ENCODE measurements at regions not wholly inside any gene's neighbourhood (a gene's known extent, or its start where the extent isn't known, plus 50 kb on each side); places are given as distances from the start of the nearest gene placed in this dataset.

GRCh38 chr14:96637521-96637920 lies 135.3 kb downstream of the PAPOLA start:
- no peak for FAIRE-seq

GRCh38 chr14:96638041-96638855 lies 136.1 kb downstream of the PAPOLA start:
- FAIRE-seq, result no peak

More at GRCh38 chr14:96637521-96637920, 135.3 kb downstream of the PAPOLA start:
- DNase-seq (ENCODE audit: insufficient read length, low spot score), result no peak

GRCh38 chr14:96639550-96639949 lies 137.4 kb downstream of the PAPOLA start:
- DNase-seq (ENCODE audit: insufficient read length, low spot score) (no peak), FAIRE-seq (no peak)

More at GRCh38 chr14:96638041-96638855, 136.1 kb downstream of the PAPOLA start:
- DNase-seq (ENCODE audit: insufficient read length, low spot score), result no peak

- FAIRE-seq (no peak), DNase-seq (ENCODE audit: insufficient read length, low spot score) (no peak)
Observed at GRCh38 chr14:96648506-96649326, 146.5 kb downstream of the PAPOLA start.

- FAIRE-seq (no peak), DNase-seq (ENCODE audit: insufficient read length, low spot score) (no peak)
Observed at GRCh38 chr14:96649327-96649601, 147.1 kb downstream of the PAPOLA start.

- FAIRE-seq (no peak), DNase-seq (ENCODE audit: insufficient read length, low spot score) (no peak)
Observed at GRCh38 chr14:96653597-96653996, 143.6 kb upstream of the VRK1 start.

GRCh38 chr14:96658611-96659010 lies 138.6 kb upstream of the VRK1 start:
- no peak for FAIRE-seq
- DNase-seq (ENCODE audit: insufficient read length, low spot score), result no peak

- DNase-seq (ENCODE audit: insufficient read length, low spot score) (no peak), FAIRE-seq (no peak)
Observed at GRCh38 chr14:96660123-96660522, 137.1 kb upstream of the VRK1 start.

GRCh38 chr14:96660667-96661066 lies 136.5 kb upstream of the VRK1 start:
- DNase-seq (ENCODE audit: insufficient read length, low spot score) (no peak), FAIRE-seq (no peak)

- DNase-seq (ENCODE audit: insufficient read length, low spot score) (no peak), FAIRE-seq (no peak)
Observed at GRCh38 chr14:96661244-96661969, 135.8 kb upstream of the VRK1 start.

- FAIRE-seq (no peak), DNase-seq (ENCODE audit: insufficient read length, low spot score) (no peak)
Observed at GRCh38 chr14:96662116-96662970, 134.8 kb upstream of the VRK1 start.

GRCh38 chr14:96663076-96663475 lies 134.1 kb upstream of the VRK1 start:
- FAIRE-seq (no peak), DNase-seq (ENCODE audit: insufficient read length, low spot score) (no peak)

- DNase-seq (ENCODE audit: insufficient read length, low spot score) (no peak), FAIRE-seq (no peak)
Observed at GRCh38 chr14:96663491-96664067, 133.6 kb upstream of the VRK1 start.

GRCh38 chr14:96666088-96666487 lies 131.1 kb upstream of the VRK1 start:
- DNase-seq (ENCODE audit: insufficient read length, low spot score) (no peak), FAIRE-seq (no peak)

- no peak for DNase-seq (ENCODE audit: insufficient read length, low spot score)
- FAIRE-seq, result no peak
Observed at GRCh38 chr14:96670391-96670790, 126.8 kb upstream of the VRK1 start.

GRCh38 chr14:96671218-96671617 lies 126.0 kb upstream of the VRK1 start:
- DNase-seq (ENCODE audit: insufficient read length, low spot score) (no peak), FAIRE-seq (no peak)

GRCh38 chr14:96673706-96674105 lies 123.5 kb upstream of the VRK1 start:
- no peak for FAIRE-seq

GRCh38 chr14:96674121-96674520 lies 123.1 kb upstream of the VRK1 start:
- DNase-seq (ENCODE audit: insufficient read length, low spot score) (no peak), FAIRE-seq (no peak)

More at GRCh38 chr14:96673706-96674105, 123.5 kb upstream of the VRK1 start:
- no peak for DNase-seq (ENCODE audit: insufficient read length, low spot score)

- no peak for DNase-seq (ENCODE audit: insufficient read length, low spot score)
- FAIRE-seq, result no peak
Observed at GRCh38 chr14:96676166-96676565, 121.0 kb upstream of the VRK1 start.

GRCh38 chr14:96681829-96682228 lies 115.4 kb upstream of the VRK1 start:
- DNase-seq (ENCODE audit: insufficient read length, low spot score), result no peak
- no peak for FAIRE-seq
